ENCODE measurements at regions not wholly inside any gene's neighbourhood (a gene's known extent, or its start where the extent isn't known, plus 50 kb on each side); places are given as distances from the start of the nearest gene placed in this dataset.

- no peak for TF ChIP-seq POLR2A (IDR thresholded peaks at IDR 0.05)
- TF ChIP-seq, protein P1, sequence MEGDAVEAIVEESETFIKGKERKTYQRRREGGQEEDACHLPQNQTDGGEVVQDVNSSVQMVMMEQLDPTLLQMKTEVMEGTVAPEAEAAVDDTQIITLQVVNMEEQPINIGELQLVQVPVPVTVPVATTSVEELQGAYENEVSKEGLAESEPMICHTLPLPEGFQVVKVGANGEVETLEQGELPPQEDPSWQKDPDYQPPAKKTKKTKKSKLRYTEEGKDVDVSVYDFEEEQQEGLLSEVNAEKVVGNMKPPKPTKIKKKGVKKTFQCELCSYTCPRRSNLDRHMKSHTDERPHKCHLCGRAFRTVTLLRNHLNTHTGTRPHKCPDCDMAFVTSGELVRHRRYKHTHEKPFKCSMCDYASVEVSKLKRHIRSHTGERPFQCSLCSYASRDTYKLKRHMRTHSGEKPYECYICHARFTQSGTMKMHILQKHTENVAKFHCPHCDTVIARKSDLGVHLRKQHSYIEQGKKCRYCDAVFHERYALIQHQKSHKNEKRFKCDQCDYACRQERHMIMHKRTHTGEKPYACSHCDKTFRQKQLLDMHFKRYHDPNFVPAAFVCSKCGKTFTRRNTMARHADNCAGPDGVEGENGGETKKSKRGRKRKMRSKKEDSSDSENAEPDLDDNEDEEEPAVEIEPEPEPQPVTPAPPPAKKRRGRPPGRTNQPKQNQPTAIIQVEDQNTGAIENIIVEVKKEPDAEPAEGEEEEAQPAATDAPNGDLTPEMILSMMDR (IDR thresholded peaks at IDR 0.05), result no peak
These were observed 512.9 kb downstream of the FAT4 start for GRCh38 chr4:125827696-125828052.

Measured in Peyer's patch (tissue), 4 donors.